ENCODE measurements at regions not wholly inside any gene's neighbourhood (a gene's known extent, or its start where the extent isn't known, plus 50 kb on each side); places are given as distances from the start of the nearest gene placed in this dataset.

DNA sequence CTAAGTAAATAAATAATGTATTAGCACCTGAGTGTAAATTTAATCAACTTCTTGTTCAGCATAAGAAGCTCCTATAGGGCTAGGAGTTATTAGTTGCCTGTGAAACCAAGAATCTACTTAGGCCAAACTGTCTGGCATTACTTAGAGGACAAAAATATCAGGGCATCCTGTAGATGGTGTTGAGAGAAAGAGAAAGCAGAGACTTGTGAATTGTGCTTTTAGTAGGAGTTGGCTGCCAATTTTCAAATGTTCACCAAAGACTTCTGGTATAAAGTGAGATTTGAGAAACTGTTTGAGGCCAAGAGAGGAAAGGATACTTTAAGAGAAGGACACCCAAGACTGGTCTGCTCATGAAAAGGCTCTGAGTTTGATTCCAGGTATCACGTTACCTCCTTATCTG is 315.5 kb upstream of the DEPDC1 start:
- H3K9ac ChIP-seq (ENCODE audit: low read depth in 1 of 2, low read length in 2 of 2), result no peak overlapping the region
- TF ChIP-seq, protein P1, sequence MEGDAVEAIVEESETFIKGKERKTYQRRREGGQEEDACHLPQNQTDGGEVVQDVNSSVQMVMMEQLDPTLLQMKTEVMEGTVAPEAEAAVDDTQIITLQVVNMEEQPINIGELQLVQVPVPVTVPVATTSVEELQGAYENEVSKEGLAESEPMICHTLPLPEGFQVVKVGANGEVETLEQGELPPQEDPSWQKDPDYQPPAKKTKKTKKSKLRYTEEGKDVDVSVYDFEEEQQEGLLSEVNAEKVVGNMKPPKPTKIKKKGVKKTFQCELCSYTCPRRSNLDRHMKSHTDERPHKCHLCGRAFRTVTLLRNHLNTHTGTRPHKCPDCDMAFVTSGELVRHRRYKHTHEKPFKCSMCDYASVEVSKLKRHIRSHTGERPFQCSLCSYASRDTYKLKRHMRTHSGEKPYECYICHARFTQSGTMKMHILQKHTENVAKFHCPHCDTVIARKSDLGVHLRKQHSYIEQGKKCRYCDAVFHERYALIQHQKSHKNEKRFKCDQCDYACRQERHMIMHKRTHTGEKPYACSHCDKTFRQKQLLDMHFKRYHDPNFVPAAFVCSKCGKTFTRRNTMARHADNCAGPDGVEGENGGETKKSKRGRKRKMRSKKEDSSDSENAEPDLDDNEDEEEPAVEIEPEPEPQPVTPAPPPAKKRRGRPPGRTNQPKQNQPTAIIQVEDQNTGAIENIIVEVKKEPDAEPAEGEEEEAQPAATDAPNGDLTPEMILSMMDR (IDR thresholded peaks at IDR 0.05; ENCODE audit: low read depth, low read length, missing input control), result no peak
- TF ChIP-seq, protein P2, sequence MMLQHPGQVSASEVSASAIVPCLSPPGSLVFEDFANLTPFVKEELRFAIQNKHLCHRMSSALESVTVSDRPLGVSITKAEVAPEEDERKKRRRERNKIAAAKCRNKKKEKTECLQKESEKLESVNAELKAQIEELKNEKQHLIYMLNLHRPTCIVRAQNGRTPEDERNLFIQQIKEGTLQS (IDR thresholded peaks at IDR 0.05), result no peak
- TF ChIP-seq TAF1 (conservative IDR thresholded peaks at IDR 0.05) (no peak), NR2F2 (IDR thresholded peaks at IDR 0.05) (no peak), FOXA2 (IDR thresholded peaks at IDR 0.05) (no peak), RXRA (IDR thresholded peaks at IDR 0.05) (no peak), EGR1 (IDR thresholded peaks at IDR 0.05; ENCODE audit: low read depth in 2 of 2) (no peak), JUND (IDR thresholded peaks at IDR 0.05) (no peak)
- TF ChIP-seq, protein P3, sequence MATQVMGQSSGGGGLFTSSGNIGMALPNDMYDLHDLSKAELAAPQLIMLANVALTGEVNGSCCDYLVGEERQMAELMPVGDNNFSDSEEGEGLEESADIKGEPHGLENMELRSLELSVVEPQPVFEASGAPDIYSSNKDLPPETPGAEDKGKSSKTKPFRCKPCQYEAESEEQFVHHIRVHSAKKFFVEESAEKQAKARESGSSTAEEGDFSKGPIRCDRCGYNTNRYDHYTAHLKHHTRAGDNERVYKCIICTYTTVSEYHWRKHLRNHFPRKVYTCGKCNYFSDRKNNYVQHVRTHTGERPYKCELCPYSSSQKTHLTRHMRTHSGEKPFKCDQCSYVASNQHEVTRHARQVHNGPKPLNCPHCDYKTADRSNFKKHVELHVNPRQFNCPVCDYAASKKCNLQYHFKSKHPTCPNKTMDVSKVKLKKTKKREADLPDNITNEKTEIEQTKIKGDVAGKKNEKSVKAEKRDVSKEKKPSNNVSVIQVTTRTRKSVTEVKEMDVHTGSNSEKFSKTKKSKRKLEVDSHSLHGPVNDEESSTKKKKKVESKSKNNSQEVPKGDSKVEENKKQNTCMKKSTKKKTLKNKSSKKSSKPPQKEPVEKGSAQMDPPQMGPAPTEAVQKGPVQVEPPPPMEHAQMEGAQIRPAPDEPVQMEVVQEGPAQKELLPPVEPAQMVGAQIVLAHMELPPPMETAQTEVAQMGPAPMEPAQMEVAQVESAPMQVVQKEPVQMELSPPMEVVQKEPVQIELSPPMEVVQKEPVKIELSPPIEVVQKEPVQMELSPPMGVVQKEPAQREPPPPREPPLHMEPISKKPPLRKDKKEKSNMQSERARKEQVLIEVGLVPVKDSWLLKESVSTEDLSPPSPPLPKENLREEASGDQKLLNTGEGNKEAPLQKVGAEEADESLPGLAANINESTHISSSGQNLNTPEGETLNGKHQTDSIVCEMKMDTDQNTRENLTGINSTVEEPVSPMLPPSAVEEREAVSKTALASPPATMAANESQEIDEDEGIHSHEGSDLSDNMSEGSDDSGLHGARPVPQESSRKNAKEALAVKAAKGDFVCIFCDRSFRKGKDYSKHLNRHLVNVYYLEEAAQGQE (IDR thresholded peaks at IDR 0.05), result no peak
- H3K36me3 ChIP-seq (ENCODE audit: control insufficient read depth in 4 of 4, insufficient read depth in 3 of 4, low read depth in 1 of 4, low read length in 3 of 4), result no peaks in the 10 kb centered on the region
- H3K27me3 ChIP-seq (ENCODE audit: control insufficient read depth in 4 of 4, insufficient read depth in 4 of 4, low read length in 3 of 4), result no peaks in the 10 kb centered on the region
- no peak overlapping the region for H3K4me3 ChIP-seq (ENCODE audit: low read depth in 1 of 3, low read length in 3 of 3)
- H3K4me1 ChIP-seq (ENCODE audit: control insufficient read depth in 4 of 4, insufficient read depth in 4 of 4, low read length in 3 of 4), result no peaks in the 10 kb centered on the region
- H3K27ac ChIP-seq (ENCODE audit: low read depth in 1 of 2, low read length in 2 of 2), result no peak overlapping the region
- WGBS, result 83% methylated on average over 1 of the region's 1 CpG
- DNase-seq (ENCODE audit: low spot score), result no peak
- H3K9me3 ChIP-seq (ENCODE audit: control insufficient read depth in 4 of 4, low read length in 3 of 4), result no peaks in the 10 kb centered on the region

DNA sequence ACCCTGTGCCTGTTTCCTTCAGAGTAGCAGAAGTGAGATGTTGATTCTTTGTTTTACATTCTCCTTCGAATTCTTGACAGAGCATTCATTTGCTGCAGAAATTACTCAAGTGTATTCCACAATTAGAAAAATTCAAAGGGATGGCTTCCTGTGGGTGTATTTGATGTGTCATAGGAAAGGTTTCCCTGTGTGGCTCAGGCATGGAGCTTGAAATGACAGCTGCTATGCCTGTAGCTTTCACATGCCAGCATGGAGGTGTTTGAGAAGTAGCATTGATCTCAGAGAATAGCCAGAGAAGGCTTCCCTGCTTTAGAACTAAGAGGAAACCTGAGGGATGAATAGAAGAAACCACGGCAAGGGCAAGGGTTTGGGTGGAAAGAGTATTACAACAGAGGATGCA is 317.2 kb upstream of the DEPDC1 start:
- no peak overlapping the region for H3K9ac ChIP-seq (ENCODE audit: low read depth in 1 of 2, low read length in 2 of 2)
- H3K27ac ChIP-seq (ENCODE audit: low read depth in 1 of 2, low read length in 2 of 2), result no peak overlapping the region
- WGBS, result 89% methylated on average over 2 of the region's 2 CpGs
- no peaks in the 10 kb centered on the region for H3K36me3 ChIP-seq (ENCODE audit: control insufficient read depth in 4 of 4, insufficient read depth in 3 of 4, low read depth in 1 of 4, low read length in 3 of 4)
- no peak overlapping the region for H3K4me3 ChIP-seq (ENCODE audit: low read depth in 1 of 3, low read length in 3 of 3)
- TF ChIP-seq, protein P4, sequence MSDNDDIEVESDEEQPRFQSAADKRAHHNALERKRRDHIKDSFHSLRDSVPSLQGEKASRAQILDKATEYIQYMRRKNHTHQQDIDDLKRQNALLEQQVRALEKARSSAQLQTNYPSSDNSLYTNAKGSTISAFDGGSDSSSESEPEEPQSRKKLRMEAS (IDR thresholded peaks at IDR 0.05), result no peak
- TF ChIP-seq, protein P3 (IDR thresholded peaks at IDR 0.05), result no peak
- TF ChIP-seq RAD21 (IDR thresholded peaks at IDR 0.05), result no peak
- TF ChIP-seq, protein P5, sequence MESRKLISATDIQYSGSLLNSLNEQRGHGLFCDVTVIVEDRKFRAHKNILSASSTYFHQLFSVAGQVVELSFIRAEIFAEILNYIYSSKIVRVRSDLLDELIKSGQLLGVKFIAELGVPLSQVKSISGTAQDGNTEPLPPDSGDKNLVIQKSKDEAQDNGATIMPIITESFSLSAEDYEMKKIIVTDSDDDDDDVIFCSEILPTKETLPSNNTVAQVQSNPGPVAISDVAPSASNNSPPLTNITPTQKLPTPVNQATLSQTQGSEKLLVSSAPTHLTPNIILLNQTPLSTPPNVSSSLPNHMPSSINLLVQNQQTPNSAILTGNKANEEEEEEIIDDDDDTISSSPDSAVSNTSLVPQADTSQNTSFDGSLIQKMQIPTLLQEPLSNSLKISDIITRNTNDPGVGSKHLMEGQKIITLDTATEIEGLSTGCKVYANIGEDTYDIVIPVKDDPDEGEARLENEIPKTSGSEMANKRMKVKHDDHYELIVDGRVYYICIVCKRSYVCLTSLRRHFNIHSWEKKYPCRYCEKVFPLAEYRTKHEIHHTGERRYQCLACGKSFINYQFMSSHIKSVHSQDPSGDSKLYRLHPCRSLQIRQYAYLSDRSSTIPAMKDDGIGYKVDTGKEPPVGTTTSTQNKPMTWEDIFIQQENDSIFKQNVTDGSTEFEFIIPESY (IDR thresholded peaks at IDR 0.05), result no peak
- TF ChIP-seq GABPA (IDR thresholded peaks at IDR 0.05 in 1 of 2, conservative IDR thresholded peaks at IDR 0.05 in 1 of 2), result no peak
- TF ChIP-seq, protein P1 (IDR thresholded peaks at IDR 0.05; ENCODE audit: low read depth, low read length, missing input control), result no peak
- TF ChIP-seq, protein P2 (IDR thresholded peaks at IDR 0.05), result no peak
- TF ChIP-seq EGR1 (IDR thresholded peaks at IDR 0.05; ENCODE audit: low read depth in 2 of 2), result no peak
- no peak for TF ChIP-seq HNF4G (IDR thresholded peaks at IDR 0.05)
- TF ChIP-seq TAF1 (conservative IDR thresholded peaks at IDR 0.05), result no peak
- no peak for TF ChIP-seq RXRA (IDR thresholded peaks at IDR 0.05)
- TF ChIP-seq JUND (IDR thresholded peaks at IDR 0.05), result no peak
- no peak for TF ChIP-seq YY1 (IDR thresholded peaks at IDR 0.05)
- no peak for TF ChIP-seq FOXA1 (IDR thresholded peaks at IDR 0.05)
- no peak for TF ChIP-seq SP1 (IDR thresholded peaks at IDR 0.05)
- TF ChIP-seq NR2F2 (IDR thresholded peaks at IDR 0.05), result no peak
- no peak for TF ChIP-seq HNF4A (conservative IDR thresholded peaks at IDR 0.05)
- no peaks in the 10 kb centered on the region for H3K9me3 ChIP-seq (ENCODE audit: control insufficient read depth in 4 of 4, low read length in 3 of 4)
- DNase-seq (ENCODE audit: low spot score), result no peak
- H3K4me1 ChIP-seq (ENCODE audit: control insufficient read depth in 4 of 4, insufficient read depth in 4 of 4, low read length in 3 of 4), result no peaks in the 10 kb centered on the region
- H3K27me3 ChIP-seq (ENCODE audit: control insufficient read depth in 4 of 4, insufficient read depth in 4 of 4, low read length in 3 of 4), result no peaks in the 10 kb centered on the region
